Choroid plexus epithelial cell (primary cell): ENCODE measurements at regions not wholly inside any gene's neighbourhood (a gene's known extent, or its start where the extent isn't known, plus 50 kb on each side); places are given as distances from the start of the nearest gene placed in this dataset.
A peak's percentile ranks its signal among the peaks of the same experiment; 100 is the strongest.

ENCODE experiments used
- DNase-seq: peaks from one replicate; pipeline ENCODE4 v3.0.0-alpha.2; 2010; ENCODE audit warnings: low read depth
- H3K4me3 ChIP-seq: 2 replicates; pipeline ENCODE4 v1.5.1; 2011; ENCODE audit warnings: low read depth, mild to moderate bottlenecking, control low read depth, low read length, moderate library complexity
- TF ChIP-seq, protein P1 (sequence below): conservative IDR thresholded peaks from 2 replicates; pipeline ENCODE4 v1.5.1; 2011; ENCODE audit warnings: low read depth, mild to moderate bottlenecking, control low read depth, inconsistent platforms, low read length, moderate library complexity

- TF ChIP-seq, protein P1, sequence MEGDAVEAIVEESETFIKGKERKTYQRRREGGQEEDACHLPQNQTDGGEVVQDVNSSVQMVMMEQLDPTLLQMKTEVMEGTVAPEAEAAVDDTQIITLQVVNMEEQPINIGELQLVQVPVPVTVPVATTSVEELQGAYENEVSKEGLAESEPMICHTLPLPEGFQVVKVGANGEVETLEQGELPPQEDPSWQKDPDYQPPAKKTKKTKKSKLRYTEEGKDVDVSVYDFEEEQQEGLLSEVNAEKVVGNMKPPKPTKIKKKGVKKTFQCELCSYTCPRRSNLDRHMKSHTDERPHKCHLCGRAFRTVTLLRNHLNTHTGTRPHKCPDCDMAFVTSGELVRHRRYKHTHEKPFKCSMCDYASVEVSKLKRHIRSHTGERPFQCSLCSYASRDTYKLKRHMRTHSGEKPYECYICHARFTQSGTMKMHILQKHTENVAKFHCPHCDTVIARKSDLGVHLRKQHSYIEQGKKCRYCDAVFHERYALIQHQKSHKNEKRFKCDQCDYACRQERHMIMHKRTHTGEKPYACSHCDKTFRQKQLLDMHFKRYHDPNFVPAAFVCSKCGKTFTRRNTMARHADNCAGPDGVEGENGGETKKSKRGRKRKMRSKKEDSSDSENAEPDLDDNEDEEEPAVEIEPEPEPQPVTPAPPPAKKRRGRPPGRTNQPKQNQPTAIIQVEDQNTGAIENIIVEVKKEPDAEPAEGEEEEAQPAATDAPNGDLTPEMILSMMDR = no peak
- H3K4me3 ChIP-seq = no peak overlapping the region
- DNase-seq = no peak
These were observed 90.7 kb downstream of the MAB21L3 start for GRCh38 chr1:116201911-116202310.

GRCh38 chr1:116203181-116203723 is 92.1 kb downstream of the MAB21L3 start:
- TF ChIP-seq, protein P1 = no peak
- no peak overlapping the region for H3K4me3 ChIP-seq
- no peak for DNase-seq

DNA sequence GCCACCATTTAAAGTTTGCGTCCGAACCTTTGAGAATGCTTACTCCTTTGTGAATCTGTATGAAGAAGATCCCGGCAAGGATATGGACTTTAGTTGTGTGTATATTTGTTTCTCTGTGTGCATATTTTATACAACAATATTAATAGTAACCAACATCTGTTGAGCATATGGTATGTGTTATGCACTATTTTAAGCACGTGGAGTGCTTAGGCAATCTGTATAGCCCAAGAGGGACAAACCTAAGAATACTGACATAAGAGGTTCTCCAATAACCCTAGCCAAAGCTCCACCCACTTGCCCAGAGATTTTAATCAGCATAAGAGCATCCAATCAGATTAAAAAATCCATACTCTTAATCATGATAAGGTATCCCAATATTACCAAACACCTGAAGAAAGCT is 92.7 kb downstream of the MAB21L3 start:
- DNase-seq = peak; percentile 7
- TF ChIP-seq, protein P1 = no peak
- H3K4me3 ChIP-seq = no peak overlapping the region

DNA sequence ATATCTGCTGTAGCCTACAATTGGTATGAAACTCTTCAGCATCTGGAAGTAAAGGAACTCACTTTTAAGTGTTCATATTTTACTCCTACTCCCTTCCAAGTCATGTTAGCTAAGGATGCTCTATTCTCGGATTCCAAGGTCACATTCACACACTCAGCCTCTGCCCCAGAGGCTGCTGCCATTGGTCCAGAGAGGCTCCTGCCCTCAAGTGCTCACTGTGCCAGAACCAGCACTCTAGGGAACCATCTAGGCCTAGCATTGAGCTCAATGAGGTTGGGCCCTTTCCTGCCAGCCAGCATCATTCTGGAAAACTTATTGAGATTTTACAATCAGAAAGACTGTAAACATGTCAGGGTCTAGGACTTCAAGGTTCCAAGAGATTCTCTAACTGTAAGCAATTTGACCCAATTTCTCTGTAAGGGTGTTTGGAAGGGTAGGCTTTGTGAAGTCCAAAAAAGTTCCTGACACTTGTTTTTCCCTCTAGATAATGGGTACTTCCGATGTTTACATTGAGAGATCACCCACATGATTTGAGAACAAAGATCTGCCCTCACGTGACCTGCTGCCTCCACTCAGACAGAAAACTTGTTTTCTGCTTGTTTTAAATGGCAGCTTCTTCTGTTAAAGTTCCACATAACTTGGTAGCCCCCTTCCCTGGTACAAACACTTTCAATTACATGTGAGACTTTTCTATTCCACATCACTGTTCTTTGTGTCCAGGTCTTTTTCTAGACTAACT is 94.9 kb downstream of the MAB21L3 start:
- TF ChIP-seq, protein P1 = no peak
- DNase-seq = no peak
- no peak overlapping the region for H3K4me3 ChIP-seq

- no peak for DNase-seq
- TF ChIP-seq, protein P1 = no peak
These were observed 96.0 kb downstream of the MAB21L3 start for GRCh38 chr1:116207126-116207735.

DNA sequence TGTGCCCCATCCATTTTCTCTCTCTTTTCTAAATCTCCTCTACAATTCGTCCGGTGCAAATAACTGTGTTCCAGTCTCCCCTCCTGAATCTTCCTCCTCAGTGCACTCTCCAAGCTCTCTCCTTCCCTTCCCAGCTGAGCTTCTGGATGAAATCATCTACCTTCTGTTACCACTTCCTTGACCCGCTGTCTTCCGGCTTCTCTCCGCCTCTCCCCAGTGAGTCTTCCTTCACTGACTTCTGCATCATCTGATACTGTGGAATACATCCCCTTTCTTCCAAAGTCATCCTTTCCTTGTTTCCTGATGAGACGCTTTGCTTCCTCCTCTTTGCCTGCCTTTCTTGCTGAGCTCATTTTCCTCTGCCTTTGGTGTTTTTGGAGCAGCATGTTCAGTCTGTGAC is 96.9 kb downstream of the MAB21L3 start:
- DNase-seq = no peak
- TF ChIP-seq, protein P1 = no peak
- H3K4me3 ChIP-seq = no peak overlapping the region

More at GRCh38 chr1:116207126-116207735, 96.0 kb downstream of the MAB21L3 start:
- H3K4me3 ChIP-seq = no peak overlapping the region

GRCh38 chr1:116211294-116211693 is 100.1 kb downstream of the MAB21L3 start:
- H3K4me3 ChIP-seq = no peak overlapping the region
- no peak for DNase-seq
- TF ChIP-seq, protein P1 = no peak
